ENCODE measurements at regions not wholly inside any gene's neighbourhood (a gene's known extent, or its start where the extent isn't known, plus 50 kb on each side); places are given as distances from the start of the nearest gene placed in this dataset.
"Not testable (repeated sequence)": the region's sequence is repeated elsewhere in the genome, so short reads cannot be mapped to it uniquely, and the experiment has no call there.

- DNase-seq (ENCODE audit: low spot score): no peak
- in situ Hi-C loops (cut with MboI; ENCODE audit: low pct_unique_long_range_greater_than_20kb, low sequenced_read_pairs, unreplicated experiment): no loop called here
- no peak for TF ChIP-seq CTCF (IDR thresholded peaks at IDR 0.05; ENCODE audit: extremely low read depth, insufficient read depth, missing control alignments)
Measured at GRCh38 chr14:71765505-71765904, 166.7 kb upstream of the RGS6 start.

GRCh38 chr14:71770431-71770830 lies 161.8 kb upstream of the RGS6 start:
- in situ Hi-C loops (cut with MboI; ENCODE audit: low pct_unique_long_range_greater_than_20kb, low sequenced_read_pairs, unreplicated experiment): no loop called here
- no peak for DNase-seq (ENCODE audit: low spot score)
- no peak for TF ChIP-seq CTCF (IDR thresholded peaks at IDR 0.05; ENCODE audit: extremely low read depth, insufficient read depth, missing control alignments)

- in situ Hi-C loops (cut with MboI; ENCODE audit: low pct_unique_long_range_greater_than_20kb, low sequenced_read_pairs, unreplicated experiment): not testable (repeated sequence)
Measured at GRCh38 chr14:71771421-71771820, 160.8 kb upstream of the RGS6 start.

GRCh38 chr14:71771996-71772395 lies 160.2 kb upstream of the RGS6 start:
- in situ Hi-C loops (cut with MboI; ENCODE audit: low pct_unique_long_range_greater_than_20kb, low sequenced_read_pairs, unreplicated experiment); DNase-seq (ENCODE audit: low spot score): not testable (repeated sequence)

More at GRCh38 chr14:71771421-71771820, 160.8 kb upstream of the RGS6 start:
- DNase-seq (ENCODE audit: low spot score): not testable (repeated sequence)

GRCh38 chr14:71773898-71774481 lies 158.2 kb upstream of the RGS6 start:
- no peak for DNase-seq (ENCODE audit: low spot score)
- TF ChIP-seq CTCF (IDR thresholded peaks at IDR 0.05; ENCODE audit: extremely low read depth, insufficient read depth, missing control alignments): no peak
- in situ Hi-C loops (cut with MboI; ENCODE audit: low pct_unique_long_range_greater_than_20kb, low sequenced_read_pairs, unreplicated experiment): no loop called here

- TF ChIP-seq CTCF (IDR thresholded peaks at IDR 0.05; ENCODE audit: extremely low read depth, insufficient read depth, missing control alignments): no peak
- no peak for DNase-seq (ENCODE audit: low spot score)
- in situ Hi-C loops (cut with MboI; ENCODE audit: low pct_unique_long_range_greater_than_20kb, low sequenced_read_pairs, unreplicated experiment): no loop called here
Measured at GRCh38 chr14:71776471-71777360, 155.5 kb upstream of the RGS6 start.

- no peak for TF ChIP-seq CTCF (IDR thresholded peaks at IDR 0.05; ENCODE audit: extremely low read depth, insufficient read depth, missing control alignments)
- DNase-seq (ENCODE audit: low spot score): no peak
- in situ Hi-C loops (cut with MboI; ENCODE audit: low pct_unique_long_range_greater_than_20kb, low sequenced_read_pairs, unreplicated experiment): no loop called here
Measured at GRCh38 chr14:71780075-71780474, 152.2 kb upstream of the RGS6 start.
